Hepatocyte (in vitro differentiated cells): ENCODE measurements at regions not wholly inside any gene's neighbourhood (a gene's known extent, or its start where the extent isn't known, plus 50 kb on each side); places are given as distances from the start of the nearest gene placed in this dataset.

Experiments
- DNase-seq: peaks from one replicate; pipeline ENCODE4 v3.0.0-alpha.2; 2016; ENCODE audit warnings: low spot score
- H2AFZ ChIP-seq: fragments of 200-600 bp; sonication (generic); 2 replicates; pipeline ENCODE4 v1.6.0; 2016; ENCODE audit warnings: antibody characterized with exemption, mild to moderate bottlenecking
- H3K27ac ChIP-seq: fragments of 200-600 bp; sonication (generic); 2 replicates; pipeline ENCODE4 v1.5.1; 2016; ENCODE audit warnings: mild to moderate bottlenecking
- H3K27me3 ChIP-seq: fragments of 200-600 bp; sonication (generic); 2 replicates; pipeline ENCODE4 v1.6.1; 2016
- H3K36me3 ChIP-seq: fragments of 200-600 bp; sonication (generic); replicated peaks from 2 replicates; pipeline ENCODE4 v1.5.1; 2016; ENCODE audit warnings: low read depth; ENCODE audit not compliant: insufficient read depth
- H3K4me1 ChIP-seq: fragments of 200-600 bp; sonication (generic); 2 replicates; pipeline ENCODE4 v1.5.1; 2016; ENCODE audit warnings: mild to moderate bottlenecking, moderate library complexity; ENCODE audit not compliant: insufficient read depth
- H3K4me2 ChIP-seq: fragments of 200-600 bp; sonication (generic); 2 replicates; pipeline ENCODE4 v1.6.0; 2016
- H3K4me3 ChIP-seq: fragments of 200-600 bp; sonication (generic); 2 replicates; pipeline ENCODE4 v1.5.1; 2016; ENCODE audit warnings: mild to moderate bottlenecking
- H3K79me2 ChIP-seq: fragments of 200-600 bp; sonication (generic); 2 replicates; pipeline ENCODE4 v1.6.0; 2017; ENCODE audit warnings: mild to moderate bottlenecking
- H3K9me2 ChIP-seq: fragments of 200-600 bp; sonication (generic); replicated peaks from 2 replicates; pipeline ENCODE4 v1.6.0; 2017; ENCODE audit warnings: mild to moderate bottlenecking; ENCODE audit not compliant: insufficient read depth
- H3K9me3 ChIP-seq: fragments of 200-600 bp; sonication (generic); 2 replicates; pipeline ENCODE4 v1.5.1; 2016; ENCODE audit warnings: low read depth, mild to moderate bottlenecking
- H4K20me1 ChIP-seq: fragments of 200-600 bp; sonication (generic); 2 replicates; pipeline ENCODE4 v1.6.0; 2016; ENCODE audit warnings: mild to moderate bottlenecking; ENCODE audit not compliant: insufficient read depth, poor library complexity, severe bottlenecking
- EZH2 ChIP-seq: fragments of 200-600 bp; sonication (generic); IDR thresholded peaks from 2 replicates; pipeline ENCODE4 v1.6.1; 2016; ENCODE audit warnings: antibody characterized with exemption, mild to moderate bottlenecking, borderline replicate concordance
- EZH2phosphoT487 ChIP-seq: fragments of 200-600 bp; sonication (generic); IDR thresholded peaks from one replicate; pipeline ENCODE4 v1.6.1; 2018; ENCODE audit warnings: antibody characterized with exemption, mild to moderate bottlenecking, low read depth, moderate library complexity; ENCODE audit not compliant: unreplicated experiment, severe bottlenecking
- WGBS: methylation state at CpG from one replicate; pipeline ENCODE4 v1.1.6; 2016; ENCODE audit warnings: low lambda C conversion rate; ENCODE audit errors: missing lambda C conversion rate; 5-methylcytosine and 5-hydroxymethylcytosine counted together
- TF ChIP-seq, protein P1 (sequence below): fragments of 200-600 bp; sonication (generic); IDR thresholded peaks from 2 replicates; pipeline ENCODE4 v1.5.1; 2016; ENCODE audit warnings: antibody characterized with exemption, mild to moderate bottlenecking; ENCODE audit not compliant: poor library complexity

DNA sequence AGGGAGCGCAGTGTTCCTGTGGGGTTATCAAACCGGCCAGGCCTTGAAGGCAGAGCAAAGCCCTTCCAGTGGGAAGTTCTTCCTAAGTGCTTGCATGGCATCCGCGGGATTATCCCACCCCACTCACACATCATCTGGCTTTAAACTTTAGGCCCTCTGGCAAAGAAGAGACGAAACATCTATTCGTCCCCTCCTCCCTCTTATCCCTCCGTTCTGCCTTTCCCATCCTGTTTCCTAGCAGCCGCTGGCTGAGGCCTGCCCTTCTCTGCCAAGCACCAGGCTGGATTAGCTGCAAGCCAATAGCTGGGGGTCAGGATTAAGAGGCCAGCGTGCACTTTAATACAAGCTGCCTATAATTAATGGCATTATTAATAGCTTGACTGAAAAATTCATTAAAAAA, 621.0 kb downstream of the PKHD1 start:
- no peaks in the 10 kb centered on the region for H4K20me1 ChIP-seq
- no peaks in the 10 kb centered on the region for H3K79me2 ChIP-seq
- H2AFZ ChIP-seq: no peak overlapping the region
- H3K4me1 ChIP-seq: no peaks in the 10 kb centered on the region
- H3K27me3 ChIP-seq: no peaks in the 10 kb centered on the region
- no peak overlapping the region for H3K27ac ChIP-seq
- H3K4me2 ChIP-seq: no peak overlapping the region
- no peak for DNase-seq
- no peaks in the 10 kb centered on the region for H3K36me3 ChIP-seq
- H3K9me3 ChIP-seq: no peaks in the 10 kb centered on the region
- no peaks in the 10 kb centered on the region for H3K9me2 ChIP-seq
- WGBS: 59% methylated on average over 9 of the region's 9 CpGs
- TF ChIP-seq, protein P1, sequence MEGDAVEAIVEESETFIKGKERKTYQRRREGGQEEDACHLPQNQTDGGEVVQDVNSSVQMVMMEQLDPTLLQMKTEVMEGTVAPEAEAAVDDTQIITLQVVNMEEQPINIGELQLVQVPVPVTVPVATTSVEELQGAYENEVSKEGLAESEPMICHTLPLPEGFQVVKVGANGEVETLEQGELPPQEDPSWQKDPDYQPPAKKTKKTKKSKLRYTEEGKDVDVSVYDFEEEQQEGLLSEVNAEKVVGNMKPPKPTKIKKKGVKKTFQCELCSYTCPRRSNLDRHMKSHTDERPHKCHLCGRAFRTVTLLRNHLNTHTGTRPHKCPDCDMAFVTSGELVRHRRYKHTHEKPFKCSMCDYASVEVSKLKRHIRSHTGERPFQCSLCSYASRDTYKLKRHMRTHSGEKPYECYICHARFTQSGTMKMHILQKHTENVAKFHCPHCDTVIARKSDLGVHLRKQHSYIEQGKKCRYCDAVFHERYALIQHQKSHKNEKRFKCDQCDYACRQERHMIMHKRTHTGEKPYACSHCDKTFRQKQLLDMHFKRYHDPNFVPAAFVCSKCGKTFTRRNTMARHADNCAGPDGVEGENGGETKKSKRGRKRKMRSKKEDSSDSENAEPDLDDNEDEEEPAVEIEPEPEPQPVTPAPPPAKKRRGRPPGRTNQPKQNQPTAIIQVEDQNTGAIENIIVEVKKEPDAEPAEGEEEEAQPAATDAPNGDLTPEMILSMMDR: no peak
- TF ChIP-seq EZH2 (no peak), EZH2phosphoT487 (no peak)
- H3K4me3 ChIP-seq: no peak overlapping the region

DNA sequence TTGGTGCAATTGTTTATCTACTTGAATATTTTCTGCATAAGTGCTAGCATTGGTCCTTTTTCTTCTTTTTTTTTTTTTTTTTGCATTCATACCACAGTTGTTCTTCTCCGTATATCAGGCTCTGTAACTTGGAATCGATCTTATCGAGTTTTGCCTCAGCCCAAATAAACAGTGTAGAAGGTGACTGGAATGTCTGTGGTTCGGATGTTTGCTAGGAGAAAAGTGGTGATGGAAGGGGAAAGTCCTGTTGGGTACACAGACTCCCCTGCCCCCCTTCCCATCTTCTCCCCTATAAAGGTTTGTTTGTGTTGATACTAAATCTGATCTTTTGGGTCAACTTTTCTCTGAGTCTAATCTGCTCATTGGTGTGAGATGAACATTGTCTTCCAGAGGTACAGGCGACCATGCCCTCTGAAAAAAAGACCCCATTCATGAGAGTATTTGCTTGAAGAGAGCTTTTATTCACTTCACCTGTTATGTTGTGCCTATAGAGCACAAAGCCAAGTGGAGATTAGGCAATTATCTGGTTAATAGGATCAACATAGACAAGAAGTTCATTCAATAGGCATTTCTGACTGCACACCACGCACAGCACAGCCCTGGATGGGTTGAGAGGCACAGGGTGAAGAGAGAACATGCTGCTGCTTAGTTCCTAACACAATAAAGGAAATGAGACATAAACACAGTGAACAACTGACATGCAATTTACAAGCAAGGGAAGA, 620.0 kb downstream of the PKHD1 start:
- H2AFZ ChIP-seq: no peak overlapping the region
- H3K27ac ChIP-seq: no peak overlapping the region
- no peaks in the 10 kb centered on the region for H3K9me2 ChIP-seq
- no peaks in the 10 kb centered on the region for H4K20me1 ChIP-seq
- H3K79me2 ChIP-seq: no peaks in the 10 kb centered on the region
- H3K4me3 ChIP-seq: no peak overlapping the region
- no peak overlapping the region for H3K4me2 ChIP-seq
- TF ChIP-seq, protein P1: no peak
- TF ChIP-seq EZH2phosphoT487 (no peak), EZH2 (no peak)
- no peaks in the 10 kb centered on the region for H3K27me3 ChIP-seq
- no peak for DNase-seq
- H3K36me3 ChIP-seq: no peaks in the 10 kb centered on the region
- WGBS: 58% methylated on average over 6 of the region's 6 CpGs
- H3K9me3 ChIP-seq: no peaks in the 10 kb centered on the region
- H3K4me1 ChIP-seq: no peaks in the 10 kb centered on the region

DNA sequence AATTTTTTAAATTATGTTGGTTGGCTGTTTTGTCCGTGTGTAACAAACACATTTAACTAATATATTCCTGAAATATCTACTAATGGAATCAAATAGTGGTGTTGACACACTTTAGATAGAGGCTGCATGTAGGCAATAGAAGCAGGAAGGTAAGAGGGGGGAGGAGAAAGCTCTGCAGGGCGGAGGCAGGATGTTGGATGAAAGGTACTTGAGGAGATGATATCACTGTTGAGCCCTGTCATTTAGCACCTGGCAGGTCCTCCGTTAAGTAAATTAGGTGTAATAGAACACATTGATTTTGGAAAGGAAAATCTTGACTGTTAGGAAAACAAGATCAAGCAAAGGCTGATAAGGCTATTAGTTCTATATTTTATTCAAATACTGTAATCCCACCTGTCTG, 618.7 kb downstream of the PKHD1 start:
- H3K36me3 ChIP-seq: no peaks in the 10 kb centered on the region
- H4K20me1 ChIP-seq: no peaks in the 10 kb centered on the region
- H3K4me1 ChIP-seq: peaks cover 5% of the 10 kb centered on the region
- no peaks in the 10 kb centered on the region for H3K9me3 ChIP-seq
- H3K9me2 ChIP-seq: no peaks in the 10 kb centered on the region
- no peak for DNase-seq
- no peak overlapping the region for H3K4me3 ChIP-seq
- H3K4me2 ChIP-seq: no peak overlapping the region
- no peak for TF ChIP-seq EZH2
- TF ChIP-seq, protein P1: no peak
- no peak for TF ChIP-seq EZH2phosphoT487
- H3K27ac ChIP-seq: no peak overlapping the region
- H2AFZ ChIP-seq: no peak overlapping the region
- H3K79me2 ChIP-seq: no peaks in the 10 kb centered on the region
- no peaks in the 10 kb centered on the region for H3K27me3 ChIP-seq
- 59% methylated on average over 3 of the region's 3 CpGs for WGBS
